AG09319 (cell line): ENCODE measurements at regions not wholly inside any gene's neighbourhood (a gene's known extent, or its start where the extent isn't known, plus 50 kb on each side); places are given as distances from the start of the nearest gene placed in this dataset.

Experiments used
- DNase-seq: peaks from one replicate; pipeline ENCODE4 v3.0.0-alpha.2; 2010; ENCODE audit warnings: low read depth; ENCODE audit errors: extremely low read depth
- CTCF ChIP-seq: IDR thresholded peaks from 2 replicates; pipeline ENCODE4 v1.5.1; 2011; ENCODE audit warnings: low read depth, mild to moderate bottlenecking, inconsistent platforms, low read length, moderate library complexity

DNA sequence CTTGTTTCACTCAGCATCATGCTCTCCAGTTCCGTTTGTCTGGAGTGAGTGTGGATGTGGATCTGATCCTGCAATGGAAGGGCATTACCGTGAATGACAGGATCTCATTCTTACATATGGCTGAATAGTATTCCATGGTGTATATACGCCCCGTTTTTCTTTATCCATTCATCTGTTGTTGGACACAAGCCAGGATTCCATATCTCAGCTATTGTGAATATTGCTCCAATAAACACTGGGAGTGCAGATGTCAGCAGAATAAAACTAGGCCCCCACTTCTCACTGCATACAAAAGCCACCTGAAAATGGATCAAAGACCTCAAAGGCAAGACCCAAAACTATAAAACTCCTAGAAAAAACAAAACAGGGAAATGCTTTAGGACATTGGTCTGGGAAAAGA is 120.3 kb upstream of the TMPRSS2 start:
- DNase-seq: no peak
- no peak for TF ChIP-seq CTCF

- no peak for DNase-seq
- no peak for TF ChIP-seq CTCF
Observed at GRCh38 chr21:41627428-41627827, 119.5 kb upstream of the TMPRSS2 start.

- no peak for DNase-seq
- no peak for TF ChIP-seq CTCF
Observed at GRCh38 chr21:41626021-41626420, 118.1 kb upstream of the TMPRSS2 start.

- no peak for DNase-seq
- TF ChIP-seq CTCF: no peak
Observed at GRCh38 chr21:41625428-41625827, 117.5 kb upstream of the TMPRSS2 start.

GRCh38 chr21:41624674-41625310 is 116.8 kb upstream of the TMPRSS2 start:
- no peak for DNase-seq

DNA sequence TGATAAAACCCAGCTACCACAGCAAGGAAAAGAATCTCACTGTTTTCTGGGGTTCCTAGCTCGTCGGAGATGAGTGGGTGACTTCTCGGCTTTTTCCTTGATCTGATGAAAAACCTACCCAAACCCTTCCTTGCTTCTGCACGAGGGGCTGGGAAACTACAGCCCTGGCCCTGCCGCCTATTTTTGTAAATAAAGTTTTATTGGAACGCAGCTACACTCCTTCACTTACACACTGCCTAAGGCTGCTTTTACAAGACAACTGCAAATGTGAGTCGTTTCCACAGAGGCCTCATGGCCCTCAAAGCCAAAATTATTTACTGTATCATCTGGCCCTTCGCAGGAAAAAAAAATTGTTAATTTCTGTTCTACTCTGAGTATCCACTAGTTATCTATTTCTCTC is 116.0 kb upstream of the TMPRSS2 start:
- no peak for TF ChIP-seq CTCF
- no peak for DNase-seq

More at GRCh38 chr21:41624674-41625310, 116.8 kb upstream of the TMPRSS2 start:
- no peak for TF ChIP-seq CTCF

DNA sequence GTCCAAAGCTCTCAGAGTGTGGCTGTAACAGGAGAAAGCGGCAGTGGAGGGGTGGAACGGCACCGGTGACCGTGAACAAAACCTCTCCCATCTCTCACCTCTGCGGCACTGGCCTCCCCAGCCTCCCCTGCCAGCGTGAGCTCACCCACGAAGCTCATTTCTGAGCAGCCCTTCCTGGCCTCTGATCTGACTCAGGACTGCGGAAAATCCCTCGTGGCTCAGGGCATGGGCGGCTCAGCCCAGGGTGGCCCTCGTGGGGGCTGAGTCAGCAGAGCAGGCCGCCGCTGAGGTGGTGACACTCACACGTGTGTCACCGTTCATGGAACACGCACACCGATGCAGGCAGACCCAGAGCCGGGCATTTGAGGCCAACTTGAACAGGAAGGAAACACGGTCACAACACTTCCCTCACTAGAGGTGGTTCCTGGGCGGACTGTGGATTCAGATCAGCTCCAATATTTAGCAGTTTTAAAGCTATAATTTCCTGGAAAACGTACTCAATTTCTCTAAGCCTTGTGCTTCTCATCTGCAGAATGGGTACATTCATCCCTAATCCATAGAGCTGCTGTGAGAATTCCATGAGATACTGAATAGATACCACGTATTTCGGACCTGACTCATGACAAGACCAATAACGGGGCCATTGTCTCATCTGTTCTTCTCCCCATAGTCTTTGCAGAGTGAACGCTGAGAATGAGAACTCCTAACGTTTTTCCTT is 115.0 kb upstream of the TMPRSS2 start:
- no peak for DNase-seq
- TF ChIP-seq CTCF: no peak
